NCI-H2196 (cell line): ENCODE measurements at regions not wholly inside any gene's neighbourhood (a gene's known extent, or its start where the extent isn't known, plus 50 kb on each side); places are given as distances from the start of the nearest gene placed in this dataset.
"Not testable (repeated sequence)": the region's sequence is repeated elsewhere in the genome, so short reads cannot be mapped to it uniquely, and the experiment has no call there.

Experiments
- DNase-seq: peaks from one replicate; lab custom pipeline; 2025; ENCODE audit not compliant: unreplicated experiment; lab: John Stamatoyannopoulos, UW

DNA sequence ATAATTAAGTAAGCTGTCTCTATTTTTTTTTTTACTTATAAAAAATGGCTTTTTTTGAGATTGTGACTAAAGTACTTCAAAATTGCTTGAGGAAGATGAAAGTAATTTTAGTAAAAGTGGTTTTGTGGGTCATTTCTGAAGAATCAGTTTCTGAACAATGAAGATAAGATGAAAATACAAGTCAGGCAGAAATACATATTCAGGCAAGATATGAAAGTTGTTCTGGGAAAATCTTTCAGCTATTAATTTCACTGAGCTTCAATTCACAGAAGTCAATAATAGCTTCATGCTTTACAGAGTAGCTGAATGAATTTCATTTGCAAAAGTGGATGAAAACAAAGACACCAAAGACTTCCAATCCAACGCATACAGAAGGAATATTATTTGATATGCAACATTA is 305.2 kb upstream of the ARSJ start:
- DNase-seq: no peak

DNA sequence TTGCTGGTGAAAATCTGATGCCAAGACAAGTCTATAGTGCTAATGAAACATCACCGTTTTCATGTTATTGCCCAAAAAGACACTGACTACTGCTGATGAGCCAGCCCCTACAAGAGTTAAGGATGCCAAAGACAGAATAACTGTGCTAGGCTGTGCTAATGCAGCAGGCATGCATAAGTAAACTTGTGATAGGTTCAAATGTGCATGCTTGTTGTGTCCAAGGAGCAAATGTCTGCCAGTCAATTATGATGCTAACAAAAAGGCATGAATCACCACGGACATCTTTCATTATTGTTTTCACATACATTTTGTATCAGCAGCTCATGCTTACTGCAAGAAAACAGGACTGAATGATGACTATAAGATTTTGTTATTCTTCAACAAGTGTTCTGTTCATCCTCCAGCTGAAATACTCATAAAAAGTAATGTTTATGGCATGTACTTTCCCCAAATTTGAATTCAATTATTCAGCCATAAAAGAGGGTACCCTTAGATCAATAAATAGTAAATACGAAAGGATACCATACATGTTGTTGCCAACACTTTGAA is 306.9 kb upstream of the ARSJ start:
- no peak for DNase-seq

DNA sequence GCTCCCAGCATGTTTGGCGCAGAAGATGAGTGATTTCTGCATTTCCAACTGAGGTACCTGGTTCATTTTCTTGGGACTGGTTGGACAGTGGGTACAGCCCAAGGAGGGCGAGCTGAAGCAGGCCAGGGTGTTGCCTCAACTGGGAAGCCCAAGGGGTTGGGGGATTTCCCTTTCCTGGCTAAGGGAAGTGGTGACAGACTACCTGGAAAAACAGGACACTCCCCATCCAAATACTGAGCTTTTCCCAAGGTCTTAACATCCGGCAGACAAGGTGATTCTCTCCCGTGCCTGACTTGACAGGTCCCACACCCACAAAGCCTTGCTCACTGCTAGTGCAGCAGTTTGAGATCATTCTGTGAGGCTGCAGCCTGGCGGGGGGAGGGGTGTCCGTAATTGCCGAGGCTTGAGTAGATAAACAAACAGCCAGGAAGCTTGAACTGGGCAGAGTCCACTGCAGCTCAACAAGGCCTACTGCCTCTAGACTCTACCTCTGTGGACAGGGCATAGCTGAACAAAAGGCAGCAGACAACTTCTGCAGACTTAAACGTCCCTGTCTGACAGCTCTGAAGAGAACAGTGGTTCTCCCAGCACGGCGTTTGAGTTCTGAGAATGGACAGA is 307.7 kb upstream of the ARSJ start:
- DNase-seq: no peak

GRCh38 chr4:114296126-114296525 is 302.5 kb upstream of the UGT8 start:
- DNase-seq: no peak

- no peak for DNase-seq
Measured at GRCh38 chr4:114302472-114302871, 296.1 kb upstream of the UGT8 start.

DNA sequence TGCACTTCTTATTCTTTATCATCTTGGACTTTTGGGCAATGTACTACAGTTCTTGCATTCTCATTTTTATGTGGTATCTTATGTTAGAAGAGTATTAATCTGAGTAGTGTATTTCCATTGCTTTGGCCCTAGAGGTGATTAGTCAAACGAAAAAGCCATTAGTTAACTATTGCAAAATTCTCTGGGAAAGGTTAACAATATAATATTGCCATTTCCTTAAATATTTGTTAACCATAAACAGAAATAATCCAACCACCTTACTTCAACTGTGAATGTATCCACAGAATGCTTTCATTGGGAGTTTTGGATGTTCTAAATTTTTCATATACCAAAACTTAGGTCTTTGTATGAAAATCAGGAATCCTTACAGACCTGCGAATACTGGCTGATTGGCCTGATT is 294.6 kb upstream of the UGT8 start:
- no peak for DNase-seq

- DNase-seq: no peak
Measured at GRCh38 chr4:114304567-114304966, 294.0 kb upstream of the UGT8 start.

DNA sequence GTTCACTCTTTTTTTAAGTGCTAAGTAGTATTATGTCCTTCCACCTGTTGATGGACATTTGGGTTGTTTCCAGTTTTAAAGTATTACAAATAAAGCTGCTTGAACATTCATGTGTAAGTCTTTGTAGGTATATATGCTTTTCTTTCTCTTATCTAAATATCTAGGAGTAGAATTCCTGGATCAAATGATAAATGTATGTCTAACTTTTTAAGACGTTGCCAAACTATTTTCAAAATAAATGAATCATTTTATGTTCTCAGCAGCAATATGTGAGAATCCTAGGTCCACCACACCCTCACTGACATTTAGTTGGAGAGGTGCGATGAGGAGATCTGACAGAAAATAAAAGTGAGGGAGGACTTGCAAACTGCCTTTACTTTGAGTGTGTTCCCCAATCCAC is 291.7 kb upstream of the UGT8 start:
- DNase-seq: no peak

GRCh38 chr4:114310296-114310925 is 288.2 kb upstream of the UGT8 start:
- no peak for DNase-seq

GRCh38 chr4:114311787-114312186 is 286.8 kb upstream of the UGT8 start:
- DNase-seq: no peak

- DNase-seq: peak; percentile 1
Measured at GRCh38 chr4:114312338-114312737, 286.3 kb upstream of the UGT8 start.

DNA sequence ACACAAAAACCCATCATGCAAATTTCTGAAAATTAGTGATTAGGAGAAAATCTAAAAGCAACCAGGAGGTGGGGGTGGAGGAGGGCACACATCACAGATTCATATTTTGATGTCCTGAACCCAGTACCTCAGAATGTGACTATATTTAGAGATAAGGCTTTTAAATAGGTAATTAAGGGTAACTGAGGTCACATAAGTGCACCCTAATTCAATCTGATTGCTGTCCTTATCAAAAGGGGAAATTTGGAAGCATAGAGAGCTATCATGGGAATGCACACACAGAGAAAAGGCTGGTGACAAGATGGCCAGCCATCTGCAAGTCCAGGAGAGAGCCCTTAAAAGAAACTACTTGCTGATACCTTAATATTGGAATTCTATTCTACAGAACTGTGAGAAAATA is 281.8 kb upstream of the UGT8 start:
- DNase-seq: no peak

DNA sequence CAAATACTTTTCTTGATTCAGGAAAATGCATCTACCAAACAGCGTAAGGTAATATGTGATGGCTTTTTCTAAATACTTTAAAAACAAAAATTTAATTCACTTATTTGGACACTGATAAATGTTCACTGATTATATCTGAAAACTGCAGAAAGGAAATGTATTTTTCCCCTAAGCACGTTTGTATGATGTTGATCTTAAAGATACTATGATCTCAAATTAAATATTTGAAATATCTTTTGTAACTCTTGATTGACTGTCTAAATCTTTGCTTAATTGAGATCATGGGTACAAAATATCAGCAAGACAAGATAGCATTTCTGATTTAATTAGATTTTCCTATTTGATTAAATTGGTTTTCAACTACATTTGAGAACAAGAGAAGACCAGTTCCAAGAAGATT is 281.0 kb upstream of the UGT8 start:
- no peak for DNase-seq

GRCh38 chr4:114318309-114318708 is 280.3 kb upstream of the UGT8 start:
- no peak for DNase-seq

DNA sequence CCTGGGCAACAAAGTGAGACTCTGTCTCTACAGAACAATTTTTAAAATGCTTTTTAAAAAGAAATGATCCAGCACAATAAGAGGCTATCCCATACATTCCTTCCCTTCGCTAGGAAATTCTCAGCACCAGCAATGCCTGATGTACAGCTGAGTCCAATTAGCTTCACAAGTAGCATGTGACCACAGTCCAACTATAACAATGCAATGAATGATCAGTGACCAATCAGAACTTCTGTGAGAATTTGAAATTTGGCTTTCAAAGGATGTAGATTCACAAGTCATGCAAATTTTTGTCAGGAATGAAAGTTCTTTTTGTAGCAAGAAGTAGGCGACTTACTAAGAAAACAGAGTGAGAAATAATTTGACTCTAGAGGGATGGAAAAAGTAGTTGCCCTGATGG is 278.5 kb upstream of the UGT8 start:
- no peak for DNase-seq

DNA sequence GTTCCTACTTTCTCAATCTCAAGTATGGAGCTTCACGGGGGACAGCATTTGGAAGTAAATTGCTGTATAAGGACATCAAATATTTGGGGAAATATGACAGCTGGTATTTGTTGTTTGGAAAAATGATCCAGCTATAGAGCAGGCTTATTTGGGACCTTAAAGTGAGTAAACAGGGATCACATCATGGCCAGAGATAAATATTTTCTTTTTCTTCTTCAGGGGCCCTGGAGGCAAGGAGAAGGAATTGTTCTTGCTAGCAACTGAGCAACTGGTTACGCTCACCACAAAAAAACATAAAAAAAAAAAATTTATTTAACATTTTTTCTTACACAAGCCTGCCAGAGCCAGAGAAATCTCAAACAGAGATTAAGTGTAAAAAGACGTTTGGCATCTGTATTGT is 277.2 kb upstream of the UGT8 start:
- no peak for DNase-seq

DNA sequence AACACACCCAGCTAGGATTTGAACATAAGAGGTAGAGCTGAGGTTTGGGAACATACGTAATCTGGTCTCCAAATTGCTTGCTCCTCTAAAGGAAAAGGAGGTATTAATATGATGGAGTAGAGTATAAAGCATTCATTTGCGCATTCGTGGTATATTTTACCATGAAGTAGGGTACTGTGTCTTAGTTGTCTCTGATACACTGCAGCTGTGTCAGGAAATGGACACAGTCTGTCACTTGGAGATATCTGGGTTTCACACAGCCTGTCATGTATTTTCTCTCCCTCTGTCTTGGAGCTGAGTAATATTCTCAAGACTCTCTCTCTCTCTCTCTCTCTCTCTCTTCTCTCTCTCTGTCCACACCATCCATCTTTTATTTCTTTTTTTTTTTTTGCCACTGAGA is 274.8 kb upstream of the UGT8 start:
- no peak for DNase-seq

DNA sequence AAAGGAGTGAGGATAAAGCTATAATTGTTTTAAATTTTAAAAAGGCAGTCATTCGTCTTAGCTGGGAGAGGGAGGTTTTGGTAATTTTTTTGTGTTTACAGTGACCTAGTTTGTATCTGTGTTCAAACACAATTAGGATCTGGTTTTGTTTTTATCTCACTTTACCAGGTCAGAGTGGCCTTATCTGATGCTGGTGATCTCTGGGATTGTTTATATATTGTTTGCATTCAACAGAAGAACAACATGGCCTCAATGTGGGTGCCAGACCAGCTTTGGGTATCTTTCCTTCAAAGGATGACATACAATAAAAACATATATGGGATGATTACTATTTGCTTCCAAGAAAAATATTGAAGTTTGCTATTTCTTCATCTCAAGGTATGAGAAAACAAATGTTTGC is 272.2 kb upstream of the UGT8 start:
- DNase-seq: no peak

DNA sequence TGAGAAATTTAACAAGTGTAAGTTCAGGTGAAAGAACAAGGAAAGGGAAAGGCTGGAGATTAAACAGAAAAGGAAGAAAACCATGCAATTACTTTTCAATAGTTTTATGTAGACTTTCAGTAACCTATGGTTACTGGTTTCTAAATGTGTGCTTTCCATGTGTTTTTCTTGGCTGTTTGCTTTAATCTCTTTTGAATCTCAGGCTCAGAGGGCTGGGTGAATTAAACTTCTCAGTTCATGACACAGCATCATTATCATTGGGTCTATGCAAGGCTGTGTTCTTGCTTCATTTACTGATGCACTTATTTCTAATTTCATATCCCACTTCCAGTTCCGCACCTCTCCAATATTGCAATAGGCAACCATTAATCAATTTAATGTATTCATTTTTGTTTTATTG is 266.5 kb upstream of the UGT8 start:
- DNase-seq: no peak

DNA sequence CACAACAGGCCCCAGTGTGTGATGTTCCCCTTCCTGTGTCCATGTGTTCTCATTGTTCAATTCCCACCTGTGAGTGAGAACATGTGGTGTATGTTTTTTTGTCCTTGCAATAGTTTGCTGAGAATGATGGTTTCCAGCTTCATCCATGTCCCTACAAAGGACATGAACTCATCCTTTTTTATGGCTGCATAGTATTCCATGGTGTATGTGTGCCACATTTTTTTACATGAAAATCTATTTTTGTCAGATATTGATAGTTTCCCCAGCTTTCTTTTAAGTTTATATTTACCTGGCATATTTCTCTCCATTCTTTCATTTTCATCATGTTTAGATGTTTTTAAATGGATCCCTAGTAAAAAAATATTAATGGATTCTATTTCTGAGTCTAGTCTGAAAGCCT is 264.2 kb upstream of the UGT8 start:
- DNase-seq: not testable (repeated sequence)

GRCh38 chr4:114334884-114335330 is 263.7 kb upstream of the UGT8 start:
- DNase-seq: no peak

- no peak for DNase-seq
Measured at GRCh38 chr4:114335339-114335738, 263.3 kb upstream of the UGT8 start.

- DNase-seq: no peak
Measured at GRCh38 chr4:114343015-114343414, 255.6 kb upstream of the UGT8 start.
